GM21576 (cell line): ENCODE measurements at regions not wholly inside any gene's neighbourhood (a gene's known extent, or its start where the extent isn't known, plus 50 kb on each side); places are given as distances from the start of the nearest gene placed in this dataset.
"Not testable (repeated sequence)": the region's sequence is repeated elsewhere in the genome, so short reads cannot be mapped to it uniquely, and the experiment has no call there.

ENCODE experiments used
- ATAC-seq: cut with Tn5 transposase; IDR thresholded peaks from one replicate; pipeline ENCODE4 v1.9.1; 2021; ENCODE audit warnings: mild to moderate bottlenecking, moderate library complexity; ENCODE audit not compliant: unreplicated experiment

GRCh38 chr2:12465631-12466135 is 251.1 kb upstream of the TRIB2 start:
- ATAC-seq: no peak

- ATAC-seq: no peak
These were observed 249.4 kb upstream of the TRIB2 start for GRCh38 chr2:12467303-12467702.

GRCh38 chr2:12469141-12469561 is 247.6 kb upstream of the TRIB2 start:
- ATAC-seq: no peak

- ATAC-seq: not testable (repeated sequence)
These were observed 244.5 kb upstream of the TRIB2 start for GRCh38 chr2:12472265-12472664.

- ATAC-seq: no peak
These were observed 238.3 kb upstream of the TRIB2 start for GRCh38 chr2:12478151-12479064.

- no peak for ATAC-seq
These were observed 237.6 kb upstream of the TRIB2 start for GRCh38 chr2:12479065-12479601.

GRCh38 chr2:12484536-12485115 is 232.1 kb upstream of the TRIB2 start:
- ATAC-seq: no peak

- no peak for ATAC-seq
These were observed 230.3 kb upstream of the TRIB2 start for GRCh38 chr2:12486205-12487118.

- ATAC-seq: no peak
These were observed 229.3 kb upstream of the TRIB2 start for GRCh38 chr2:12487253-12488004.

- ATAC-seq: no peak
These were observed 228.1 kb upstream of the TRIB2 start for GRCh38 chr2:12488352-12489318.

GRCh38 chr2:12490641-12491040 is 226.1 kb upstream of the TRIB2 start:
- ATAC-seq: no peak

- ATAC-seq: not testable (repeated sequence)
These were observed 224.4 kb upstream of the TRIB2 start for GRCh38 chr2:12492360-12492759.

- no peak for ATAC-seq
These were observed 223.7 kb upstream of the TRIB2 start for GRCh38 chr2:12493031-12493513.

GRCh38 chr2:12495247-12495868 is 221.4 kb upstream of the TRIB2 start:
- ATAC-seq: no peak

- no peak for ATAC-seq
These were observed 218.4 kb upstream of the TRIB2 start for GRCh38 chr2:12498286-12498685.

- no peak for ATAC-seq
These were observed 218.0 kb upstream of the TRIB2 start for GRCh38 chr2:12498704-12499103.

GRCh38 chr2:12500899-12501298 is 215.8 kb upstream of the TRIB2 start:
- ATAC-seq: no peak

GRCh38 chr2:12501469-12502158 is 215.1 kb upstream of the TRIB2 start:
- peak; percentile 93 for ATAC-seq
